H9 (cell line): ENCODE measurements at regions not wholly inside any gene's neighbourhood (a gene's known extent, or its start where the extent isn't known, plus 50 kb on each side); places are given as distances from the start of the nearest gene placed in this dataset.

Experiments used
- DNase-seq: peaks from one replicate; pipeline ENCODE4 v3.0.0-alpha.2; 2017
- H2AFZ ChIP-seq: one replicate; pipeline ENCODE4 v1.6.1; 2013; ENCODE audit warnings: mild to moderate bottlenecking, low read length, control low read depth, moderate library complexity
- H2AK5ac ChIP-seq: 2 replicates; pipeline ENCODE4 v1.6.1; 2013; ENCODE audit warnings: low read length, control low read depth, mixed read lengths; ENCODE audit not compliant: insufficient read length
- H2BK120ac ChIP-seq: one replicate; pipeline ENCODE4 v1.6.1; 2013; ENCODE audit warnings: low read depth, mild to moderate bottlenecking, low read length, control low read depth, inconsistent platforms; ENCODE audit not compliant: poor library complexity, severe bottlenecking
- H2BK12ac ChIP-seq: 2 replicates; pipeline ENCODE4 v1.6.1; 2013; ENCODE audit warnings: low read length, control low read depth, mixed read lengths, low read depth; ENCODE audit not compliant: insufficient read length
- H2BK15ac ChIP-seq: 2 replicates; pipeline ENCODE4 v1.6.1; 2013; ENCODE audit warnings: low read depth, low read length, control low read depth
- H2BK20ac ChIP-seq: one replicate; pipeline ENCODE4 v1.6.1; 2013; ENCODE audit warnings: low read depth, mild to moderate bottlenecking, low read length, control low read depth, inconsistent platforms; ENCODE audit not compliant: poor library complexity, severe bottlenecking
- H2BK5ac ChIP-seq: 2 replicates; pipeline ENCODE4 v1.6.1; 2013; ENCODE audit warnings: low read length, control low read depth, mixed read lengths; ENCODE audit not compliant: insufficient read length
- H3K14ac ChIP-seq: 2 replicates; pipeline ENCODE4 v1.6.1; 2013; ENCODE audit warnings: low read length, control low read depth; ENCODE audit not compliant: insufficient read depth
- H3K18ac ChIP-seq: 2 replicates; pipeline ENCODE4 v1.6.1; 2013; ENCODE audit warnings: low read depth, mild to moderate bottlenecking, mixed read lengths, low read length, control low read depth; ENCODE audit not compliant: insufficient read length
- H3K23ac ChIP-seq: 2 replicates; pipeline ENCODE4 v1.6.1; 2013; ENCODE audit warnings: low read length, control low read depth, mixed read lengths, low read depth; ENCODE audit not compliant: insufficient read length
- H3K23me2 ChIP-seq: 2 replicates; pipeline ENCODE4 v1.6.1; 2013; ENCODE audit warnings: low read depth, mild to moderate bottlenecking, mixed read lengths, low read length, control low read depth; ENCODE audit not compliant: insufficient read length, poor library complexity, severe bottlenecking
- H3K27ac ChIP-seq: 2 replicates; pipeline ENCODE4 v1.5.1; 2013; ENCODE audit warnings: low read length, control low read depth, mixed read lengths, low read depth; ENCODE audit not compliant: insufficient read length
- H3K27me3 ChIP-seq: 2 replicates; pipeline ENCODE4 v1.6.1; 2013; ENCODE audit warnings: low read length, control low read depth, inconsistent platforms; ENCODE audit not compliant: insufficient read depth
- H3K4ac ChIP-seq: 2 replicates; pipeline ENCODE4 v1.6.1; 2013; ENCODE audit warnings: low read depth, mild to moderate bottlenecking, control low read depth, inconsistent platforms, low read length, moderate library complexity
- H3K4me1 ChIP-seq: 2 replicates; pipeline ENCODE4 v1.6.1; 2013; ENCODE audit warnings: low read length, control low read depth, inconsistent platforms; ENCODE audit not compliant: insufficient read depth
- H3K4me2 ChIP-seq: 2 replicates; pipeline ENCODE4 v1.6.1; 2013; ENCODE audit warnings: low read length, control low read depth, mixed read lengths; ENCODE audit not compliant: insufficient read length, insufficient read depth
- H3K56ac ChIP-seq: 2 replicates; pipeline ENCODE4 v1.6.1; 2013; ENCODE audit warnings: low read depth, mild to moderate bottlenecking, mixed read lengths, low read length, control low read depth; ENCODE audit not compliant: insufficient read length
- H3K79me1 ChIP-seq: 2 replicates; pipeline ENCODE4 v1.6.1; 2013; ENCODE audit warnings: low read depth, mild to moderate bottlenecking, moderate library complexity, low read length, control low read depth, inconsistent platforms; ENCODE audit not compliant: insufficient read depth, poor library complexity, severe bottlenecking
- H3K79me2 ChIP-seq: 2 replicates; pipeline ENCODE4 v1.6.1; 2013; ENCODE audit warnings: low read length, control low read depth, inconsistent platforms; ENCODE audit not compliant: insufficient read depth
- H3K9ac ChIP-seq: 2 replicates; pipeline ENCODE4 v1.6.1; 2013; ENCODE audit warnings: low read length, control low read depth, mixed read lengths; ENCODE audit not compliant: insufficient read length; ENCODE audit errors: extremely low read depth
- H3K9me3 ChIP-seq: one replicate; pipeline ENCODE4 v1.6.1; 2013; ENCODE audit warnings: low read depth, low read length, inconsistent platforms; ENCODE audit not compliant: control insufficient read depth
- H3T11ph ChIP-seq: one replicate; pipeline ENCODE4 v1.6.1; 2013; ENCODE audit warnings: mild to moderate bottlenecking, low read length, control low read depth, inconsistent platforms
- H4K20me1 ChIP-seq: one replicate; pipeline ENCODE4 v1.6.1; 2013; ENCODE audit not compliant: control insufficient read depth, insufficient read length, insufficient read depth
- H4K5ac ChIP-seq: 2 replicates; pipeline ENCODE4 v1.6.1; 2013; ENCODE audit warnings: low read depth, mild to moderate bottlenecking, mixed read lengths, low read length, control low read depth; ENCODE audit not compliant: insufficient read length
- H4K8ac ChIP-seq: replicated peaks from 2 replicates; pipeline ENCODE4 v1.6.1; 2013; ENCODE audit warnings: low read length, control low read depth, mixed read lengths, low read depth; ENCODE audit not compliant: insufficient read length
- H4K91ac ChIP-seq: 2 replicates; pipeline ENCODE4 v1.6.1; 2013; ENCODE audit warnings: low read depth, mild to moderate bottlenecking, moderate library complexity, mixed read lengths, low read length, control low read depth; ENCODE audit not compliant: insufficient read length
- H3K27ac Mint-ChIP-seq, 3 experiments: 2 replicates in 2 of 3; 3 replicates in 1 of 3; pipeline ENCODE4 v1.8.0; 2020 to 2021; ENCODE audit warnings: mixed read lengths in 3 of 3, mild to moderate bottlenecking in 1 of 3, moderate library complexity in 1 of 3
- H3K27me3 Mint-ChIP-seq: 2 replicates; pipeline ENCODE4 v1.8.0; 2021; ENCODE audit warnings: low read depth, mild to moderate bottlenecking, moderate library complexity, mixed read lengths
- H3K36me3 Mint-ChIP-seq, 3 experiments: 2 replicates in 2 of 3; 3 replicates in 1 of 3; pipeline ENCODE4 v1.8.0; 2020 to 2021; ENCODE audit warnings: low read depth in 3 of 3, mixed read lengths in 3 of 3; ENCODE audit not compliant: insufficient read depth in 1 of 3
- H3K4me1 Mint-ChIP-seq, 2 experiments: 2 replicates each; pipeline ENCODE4 v1.8.0; 2020; ENCODE audit warnings: mixed read lengths in 2 of 2
- H3K4me3 Mint-ChIP-seq, 2 experiments: 2 replicates in 1 of 2; 3 replicates in 1 of 2; pipeline ENCODE4 v1.8.0; 2020 to 2021; ENCODE audit warnings: mild to moderate bottlenecking in 2 of 2, mixed read lengths in 2 of 2, moderate library complexity in 1 of 2
- H3K9me3 Mint-ChIP-seq, 2 experiments: 2 replicates in 1 of 2; 3 replicates in 1 of 2; pipeline ENCODE4 v1.8.0; 2020; ENCODE audit warnings: mild to moderate bottlenecking in 2 of 2, mixed read lengths in 2 of 2, moderate library complexity in 1 of 2
- CTCF ChIP-seq: fragments of 200-600 bp; sonication (generic); conservative IDR thresholded peaks from 3 replicates; pipeline ENCODE4 v1.8.0; 2021; ENCODE audit warnings: antibody characterized with exemption, mild to moderate bottlenecking
- WGBS: extraction: QIAGEN DNeasy Blood & Tissue Kit; methylation state at CpG from one replicate; pipeline ENCODE4 v1.1.7; 2013; ENCODE audit warnings: missing lambda C conversion rate, low lambda C conversion rate, mixed read lengths; ENCODE audit not compliant: insufficient read length; ENCODE audit errors: extremely low coverage; 5-methylcytosine and 5-hydroxymethylcytosine counted together

- H3K14ac ChIP-seq, result no peak overlapping the region
- no peak overlapping the region for H4K8ac ChIP-seq
- H3K27me3 ChIP-seq, result no peaks in the 10 kb centered on the region
- DNase-seq, result no peak
- H3K27ac Mint-ChIP-seq, result no peak overlapping the region
- no peak overlapping the region for H2BK5ac ChIP-seq
- peaks cover 3% of the 10 kb centered on the region for H3K27me3 Mint-ChIP-seq
- H4K20me1 ChIP-seq, result no peaks in the 10 kb centered on the region
- TF ChIP-seq CTCF, result no peak
- no peak overlapping the region for H2BK120ac ChIP-seq
- peaks cover 0 to 9% (median 1%) of the 10 kb centered on the region in 3 experiments; a peak in 3 of 7 replicates for H3K36me3 Mint-ChIP-seq
- no peak overlapping the region for H2BK15ac ChIP-seq
- H3K18ac ChIP-seq, result no peak overlapping the region
- H2BK12ac ChIP-seq, result no peak overlapping the region
- H2BK20ac ChIP-seq, result no peak overlapping the region
- H3K4me3 Mint-ChIP-seq, result no peak overlapping the region
- no peak overlapping the region for H2AK5ac ChIP-seq
- no peak overlapping the region for H3T11ph ChIP-seq
- peaks cover 10 to 17% of the 10 kb centered on the region in 2 experiments; a peak in 4 of 5 replicates for H3K9me3 Mint-ChIP-seq
- H3K56ac ChIP-seq, result no peak overlapping the region
- H3K4me2 ChIP-seq, result no peak overlapping the region
- no peak overlapping the region for H3K4ac ChIP-seq
- H2AFZ ChIP-seq, result no peak overlapping the region
- no peak overlapping the region for H3K27ac ChIP-seq
- no peaks in the 10 kb centered on the region for H3K23me2 ChIP-seq
- H3K4me1 Mint-ChIP-seq, result no peaks in the 10 kb centered on the region
- WGBS, result no CpG with 5 or more reads among the region's 17 CpGs
- no peak overlapping the region for H4K5ac ChIP-seq
- no peak overlapping the region for H3K9ac ChIP-seq
- H4K91ac ChIP-seq, result no peak overlapping the region
- no peaks in the 10 kb centered on the region for H3K79me2 ChIP-seq
- no peak overlapping the region for H3K23ac ChIP-seq
- no peaks in the 10 kb centered on the region for H3K4me1 ChIP-seq
- H3K79me1 ChIP-seq, result no peaks in the 10 kb centered on the region
- no peaks in the 10 kb centered on the region for H3K9me3 ChIP-seq
Observed at GRCh38 chr1:13983393-13983792, 283.4 kb downstream of the PRDM2 start.
